Esophagus muscularis mucosa (tissue), 4 donors: ENCODE measurements at regions not wholly inside any gene's neighbourhood (a gene's known extent, or its start where the extent isn't known, plus 50 kb on each side); places are given as distances from the start of the nearest gene placed in this dataset.

Experiments used
- DNase-seq: peaks from one replicate; pipeline ENCODE4 v3.0.0-alpha.2; 2017; ENCODE audit errors: extremely low spot score
- H3K27ac ChIP-seq, 4 donors: fragments of 200-600 bp; sonication (generic); replicated peaks in 1 of 4; 1 replicate in 3 of 4; 2 replicates in 1 of 4; pipeline ENCODE4 v1.5.1; 2016 to 2019; ENCODE audit warnings: mild to moderate bottlenecking in 1 of 4
- H3K27me3 ChIP-seq, 4 donors: fragments of 200-600 bp; sonication (generic); one replicate each; pipeline versions ENCODE4 v1.5.1 to v1.6.0; 2016 to 2019
- H3K36me3 ChIP-seq, 4 donors: fragments of 200-600 bp; sonication (generic); one replicate each; pipeline ENCODE4 v1.5.1; 2016 to 2019
- H3K4me1 ChIP-seq, 4 donors: fragments of 200-600 bp; sonication (generic); one replicate each; pipeline ENCODE4 v1.5.1; 2016 to 2019
- H3K4me3 ChIP-seq, 4 donors: fragments of 200-600 bp; sonication (generic); 1 replicate in 2 of 4; 2 replicates in 2 of 4; pipeline ENCODE4 v1.5.1; 2016 to 2019; ENCODE audit warnings: mild to moderate bottlenecking in 4 of 4, moderate library complexity in 1 of 4
- H3K9me3 ChIP-seq, 4 donors: fragments of 200-600 bp; sonication (generic); 1 replicate in 3 of 4; 2 replicates in 1 of 4; pipeline ENCODE4 v1.5.1; 2016 to 2019
- CTCF ChIP-seq, 3 experiments: fragments of 200-600 bp in 2 of 3; fragments of 450-650 bp in 1 of 3; sonication (generic) in 2 of 3; IDR thresholded peaks; one replicate each; pipeline ENCODE4 v1.5.1; 2017 to 2019; ENCODE audit warnings: antibody characterized with exemption in 3 of 3, mild to moderate bottlenecking in 2 of 3, moderate library complexity in 1 of 3
- EP300 ChIP-seq: sonication (generic); formaldehyde crosslinking; IDR thresholded peaks from one replicate; pipeline ENCODE4 v1.6.1; 2017; ENCODE audit warnings: antibody characterized with exemption
- POLR2A ChIP-seq: fragments of 450-650 bp; IDR thresholded peaks from one replicate; pipeline ENCODE4 v1.6.1; 2017; ENCODE audit warnings: antibody characterized with exemption, moderate library complexity, mild to moderate bottlenecking, low read depth
- POLR2AphosphoS5 ChIP-seq, 2 donors: sonication (generic); formaldehyde crosslinking; IDR thresholded peaks; one replicate each; pipeline ENCODE4 v1.6.1; 2017; ENCODE audit warnings: antibody characterized with exemption in 2 of 2
- WGBS: methylation state at CpG from one replicate; pipeline ENCODE4 v1.1.5; 2018; 5-methylcytosine and 5-hydroxymethylcytosine counted together
- intact Hi-C: fragments of 100-400 bp; cut with DNase I; formaldehyde crosslinking; loops from one replicate; pipeline ENCODE4 v1.15.1; 2023

DNA sequence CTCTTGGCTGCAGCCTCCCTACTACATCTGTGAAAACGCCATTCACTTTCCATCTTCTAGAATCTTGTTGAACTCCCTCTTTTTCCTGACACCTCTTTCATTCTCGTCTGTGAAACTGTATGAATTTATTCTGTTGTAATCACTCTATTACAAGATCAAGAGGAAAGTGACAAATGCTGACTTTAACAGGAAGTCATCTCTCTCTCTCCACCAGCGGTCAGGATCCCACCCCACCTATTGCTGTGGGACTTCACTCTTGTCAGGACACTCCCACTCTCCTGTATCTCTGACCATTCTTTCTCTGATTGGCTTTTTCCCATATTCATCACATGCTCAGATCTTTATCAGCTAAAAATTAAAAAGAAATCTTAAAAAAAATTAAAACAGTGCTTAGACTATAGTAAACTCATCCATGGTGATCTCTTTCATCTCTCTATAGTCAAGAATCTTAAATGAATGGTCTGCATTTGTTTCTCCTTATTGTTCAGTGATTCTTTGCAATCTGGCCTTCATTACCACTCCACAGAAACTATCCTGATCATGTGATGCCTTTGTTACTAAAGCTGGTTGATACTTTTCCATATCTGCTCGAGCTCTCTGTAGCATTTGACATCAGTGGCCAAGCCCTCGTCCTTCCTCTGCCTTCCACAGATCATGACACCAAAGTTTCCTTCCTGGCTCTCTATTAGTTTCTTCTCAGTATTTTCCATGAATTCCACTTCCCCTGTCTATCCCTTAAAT, 113.6 kb downstream of the UCHL5 start:
- 78% methylated on average over 5 of the region's 5 CpGs for WGBS
- DNase-seq: no peak
- no peak for TF ChIP-seq POLR2A
- TF ChIP-seq EP300: no peak
- TF ChIP-seq POLR2AphosphoS5 (IDR thresholded peaks at IDR 0.05): no peak
- Histone ChIP-seq H3K4me3 (no peak overlapping the region), H3K9me3 (no peaks in the 10 kb centered on the region), H3K36me3 (no peaks in the 10 kb centered on the region), H3K27me3 (no peaks in the 10 kb centered on the region), H3K4me1 (peaks cover 0 to 8% (median 0%) of the 10 kb centered on the region in 4 donors), H3K27ac (no peak overlapping the region)
- intact Hi-C loops: no loop called here

DNA sequence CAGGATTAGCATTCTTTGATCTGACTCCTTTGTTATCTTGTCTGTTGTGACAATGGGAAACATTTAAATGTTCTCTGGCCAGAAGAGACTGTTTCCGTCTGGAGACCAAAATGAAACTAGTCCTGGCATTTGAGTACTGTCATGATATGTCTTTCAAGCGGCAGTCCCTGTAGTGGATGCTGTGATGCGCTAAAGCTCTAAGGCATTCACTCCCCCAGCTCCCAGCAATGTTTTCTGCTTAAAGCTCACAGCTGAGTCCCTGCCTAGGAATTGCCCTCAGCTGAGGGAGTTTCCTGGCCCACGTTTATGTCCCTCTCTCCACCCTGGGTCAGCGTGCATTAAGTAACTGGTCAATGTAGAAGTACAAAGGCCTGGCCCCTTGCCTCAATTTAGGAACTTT, 109.4 kb downstream of the UCHL5 start:
- intact Hi-C loops: no loop called here
- Histone ChIP-seq H3K4me3 (no peak overlapping the region), H3K4me1 (peaks cover 0 to 19% (median 15%) of the 10 kb centered on the region in 4 donors), H3K9me3 (no peaks in the 10 kb centered on the region), H3K27me3 (no peaks in the 10 kb centered on the region), H3K27ac (no peak overlapping the region), H3K36me3 (no peaks in the 10 kb centered on the region)
- whole genome bisulfite sequencing: 86% methylated on average over 5 of the region's 5 CpGs
- no peak for TF ChIP-seq POLR2A
- no peak for TF ChIP-seq EP300
- no peak for TF ChIP-seq POLR2AphosphoS5 (IDR thresholded peaks at IDR 0.05)
- no peak for TF ChIP-seq CTCF (IDR thresholded peaks at IDR 0.05)
- no peak for DNase-seq

- TF ChIP-seq EP300 (no peak), CTCF (IDR thresholded peaks at IDR 0.05) (no peak), POLR2A (no peak), POLR2AphosphoS5 (IDR thresholded peaks at IDR 0.05) (no peak)
- DNase-seq: no peak
- no peaks in the 10 kb centered on the region for H3K9me3 ChIP-seq
- intact Hi-C loops: no loop called here
- WGBS: 92% methylated on average over 3 of the region's 3 CpGs
- H3K27me3 ChIP-seq: no peaks in the 10 kb centered on the region
- H3K36me3 ChIP-seq: no peaks in the 10 kb centered on the region
- no peak overlapping the region for H3K27ac ChIP-seq
- peaks cover 0 to 19% (median 15%) of the 10 kb centered on the region in 4 donors for H3K4me1 ChIP-seq
- H3K4me3 ChIP-seq: no peak overlapping the region
Observed at GRCh38 chr1:192950926-192951325, 108.2 kb downstream of the UCHL5 start.

DNA sequence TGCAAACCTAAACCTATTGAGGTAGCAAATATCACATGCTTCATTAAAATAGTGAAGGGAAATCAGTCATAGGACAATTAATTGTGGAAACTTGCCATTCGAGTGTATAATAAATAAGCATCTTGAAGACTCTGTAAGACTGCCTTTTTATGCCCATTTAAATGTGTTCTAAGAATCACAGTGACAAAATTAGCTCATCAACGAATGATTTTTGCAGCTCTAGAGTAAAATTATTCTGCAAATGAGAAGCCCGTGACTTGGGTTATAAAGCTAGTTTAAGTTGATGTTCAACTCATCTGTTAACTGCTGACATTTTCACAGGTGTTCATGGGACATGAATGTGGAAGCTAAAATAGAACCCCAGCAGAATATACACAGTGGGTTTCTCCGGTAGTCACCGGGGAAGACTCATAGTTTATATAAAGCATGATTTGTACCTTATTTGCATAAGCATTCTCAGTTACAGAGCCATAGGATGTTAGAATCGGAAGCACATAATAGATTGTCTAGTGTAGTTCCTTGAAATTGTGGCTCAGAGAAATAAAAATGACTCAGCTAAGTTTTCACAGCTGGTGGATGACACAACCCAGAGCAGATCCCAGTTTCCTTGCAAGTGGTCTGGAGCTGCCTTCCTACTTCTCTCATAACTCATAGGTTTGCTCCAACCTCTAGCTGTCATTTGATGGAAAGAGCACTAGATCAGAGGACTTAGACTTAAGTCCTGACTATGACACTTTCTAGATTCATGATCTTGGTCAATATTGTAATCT, 107.3 kb downstream of the UCHL5 start:
- WGBS: 31% methylated on average over 6 of the region's 6 CpGs
- intact Hi-C loops: no loop called here

More for the DNA sequence above, 107.3 kb downstream of the UCHL5 start:
- no peaks in the 10 kb centered on the region for H3K36me3 ChIP-seq
- H3K4me1 ChIP-seq: peaks cover 0 to 19% (median 15%) of the 10 kb centered on the region in 4 donors
- H3K9me3 ChIP-seq: no peaks in the 10 kb centered on the region
- H3K27me3 ChIP-seq: no peaks in the 10 kb centered on the region
- peak overlapping the region in 2 of 4 donors; percentile 22 to 42 for H3K27ac ChIP-seq
- H3K4me3 ChIP-seq: no peak overlapping the region
- DNase-seq: no peak
- TF ChIP-seq POLR2AphosphoS5 (IDR thresholded peaks at IDR 0.05): peak; percentile 44 to 48
- no peak for TF ChIP-seq POLR2A
- TF ChIP-seq CTCF (IDR thresholded peaks at IDR 0.05): no peak
- no peak for TF ChIP-seq EP300
